ENCODE measurements at regions not wholly inside any gene's neighbourhood (a gene's known extent, or its start where the extent isn't known, plus 50 kb on each side); places are given as distances from the start of the nearest gene placed in this dataset.

DNA sequence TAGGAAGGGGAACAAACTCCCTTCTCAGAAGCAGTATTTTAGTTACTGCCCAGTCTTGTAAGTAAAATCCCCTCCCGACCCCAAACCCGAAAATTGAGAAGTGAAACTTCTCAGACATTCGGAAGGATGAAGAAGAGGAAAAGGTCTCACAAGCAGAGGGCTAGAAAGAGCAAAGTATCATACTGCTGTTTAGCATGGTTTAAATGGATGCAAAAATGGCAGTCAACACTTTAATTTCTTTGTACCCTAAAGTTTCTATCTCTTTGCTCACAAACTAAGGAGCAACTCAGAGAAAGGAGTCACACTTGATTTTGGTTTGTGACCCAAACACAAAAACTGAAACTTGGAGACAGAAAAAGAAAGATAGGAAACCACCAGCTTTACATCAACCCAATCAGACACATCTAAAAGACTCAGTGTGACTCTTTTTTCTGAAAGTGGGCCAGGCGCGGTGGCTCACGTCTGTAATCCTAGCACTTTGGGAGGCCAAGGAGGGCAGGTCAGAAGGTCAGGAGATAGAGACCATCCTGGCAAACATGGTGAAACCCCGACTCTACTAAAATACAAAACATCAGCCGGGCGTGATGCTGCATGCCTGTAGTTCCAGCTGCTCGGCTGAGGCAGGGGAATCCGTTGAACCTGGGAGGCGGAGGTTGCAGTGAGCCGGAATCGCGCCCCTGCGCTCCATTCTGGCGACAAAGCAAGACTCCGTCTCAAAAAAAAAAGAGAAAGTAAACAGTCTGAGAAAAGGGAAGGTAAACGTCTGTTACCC lies 63.2 kb upstream of the ATP11B start:
- Histone ChIP-seq H3K4me3 (ENCODE audit: low read depth, low read length) (no peak overlapping the region), H3K27me3 (replicated peaks; ENCODE audit: control insufficient read depth, insufficient read depth, low read length) (no peaks in the 10 kb centered on the region), H3K36me3 (ENCODE audit: control insufficient read depth, insufficient read depth, low read length) (no peaks in the 10 kb centered on the region), H3K9me3 (no peaks in the 10 kb centered on the region), H3K4me1 (peaks cover 16% of the 10 kb centered on the region)
- intact Hi-C loops (cut with micrococcal nuclease; ENCODE audit: unreplicated experiment), result no loop called here
- TF ChIP-seq CTCF (IDR thresholded peaks at IDR 0.05; ENCODE audit: insufficient read depth in 1 of 2, low read depth in 1 of 2, low read length in 1 of 2, severe bottlenecking in 1 of 2, unreplicated experiment in 1 of 2), result no peak
- Mint-ChIP-seq H3K4me3 (ENCODE audit: unreplicated experiment) (no peak overlapping the region), H3K4me1 (ENCODE audit: low read depth, unreplicated experiment) (peaks cover 22% of the 10 kb centered on the region), H3K27ac (ENCODE audit: unreplicated experiment) (no peak overlapping the region), H3K27me3 (ENCODE audit: insufficient read depth, unreplicated experiment) (no peaks in the 10 kb centered on the region), H3K9me3 (ENCODE audit: unreplicated experiment) (no peaks in the 10 kb centered on the region), H3K36me3 (ENCODE audit: insufficient read depth, unreplicated experiment) (no peaks in the 10 kb centered on the region)
- CTCF ChIA-PET, result interaction anchor here (0.7 kb wide), 1 partner anchor 38 kb away, joined by 3 read pairs; no protein-coding TSS in a partner anchor
- POLR2A ChIA-PET, result no interaction called here
- no TSS peak for BruUV-seq (replicated peaks)
- DNase-seq, result no peak

DNA sequence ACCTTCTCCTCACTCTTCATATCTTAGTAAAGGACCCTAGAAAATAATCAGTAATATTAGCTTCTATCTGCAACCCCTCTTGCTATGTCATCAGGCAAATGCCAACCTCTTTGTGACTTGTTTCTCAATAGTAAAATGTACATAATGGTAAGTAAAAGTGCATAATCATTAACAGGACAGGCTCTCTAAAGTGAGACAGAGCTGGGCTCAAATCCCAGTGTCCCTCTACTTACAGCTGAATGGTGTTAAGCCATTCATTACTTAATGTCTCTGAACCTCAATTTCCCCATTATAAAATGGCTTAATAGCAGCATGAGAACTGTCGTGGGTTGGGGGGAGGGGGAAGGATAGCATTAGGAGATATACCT lies 62.6 kb upstream of the ATP11B start:
- H3K27ac Mint-ChIP-seq (ENCODE audit: unreplicated experiment), result no peak overlapping the region
- Histone ChIP-seq H3K4me1 (peaks cover 13% of the 10 kb centered on the region), H3K4me3 (ENCODE audit: low read depth, low read length) (no peak overlapping the region), H3K36me3 (ENCODE audit: control insufficient read depth, insufficient read depth, low read length) (no peaks in the 10 kb centered on the region), H3K9me3 (no peaks in the 10 kb centered on the region), H3K27me3 (replicated peaks; ENCODE audit: control insufficient read depth, insufficient read depth, low read length) (no peaks in the 10 kb centered on the region)
- intact Hi-C loops (cut with micrococcal nuclease; ENCODE audit: unreplicated experiment), result no loop called here
- no peaks in the 10 kb centered on the region for H3K9me3 Mint-ChIP-seq (ENCODE audit: unreplicated experiment)
- ChIA-PET CTCF (no interaction called here), POLR2A (no interaction called here)
- no peaks in the 10 kb centered on the region for H3K36me3 Mint-ChIP-seq (ENCODE audit: insufficient read depth, unreplicated experiment)
- no TSS peak for BruUV-seq (replicated peaks)
- TF ChIP-seq CTCF (IDR thresholded peaks at IDR 0.05; ENCODE audit: insufficient read depth in 1 of 2, low read depth in 1 of 2, low read length in 1 of 2, severe bottlenecking in 1 of 2, unreplicated experiment in 1 of 2), result no peak
- H3K4me3 Mint-ChIP-seq (ENCODE audit: unreplicated experiment), result no peak overlapping the region
- H3K27me3 Mint-ChIP-seq (ENCODE audit: insufficient read depth, unreplicated experiment), result no peaks in the 10 kb centered on the region
- no peak for DNase-seq
- H3K4me1 Mint-ChIP-seq (ENCODE audit: low read depth, unreplicated experiment), result peaks cover 18% of the 10 kb centered on the region

DNA sequence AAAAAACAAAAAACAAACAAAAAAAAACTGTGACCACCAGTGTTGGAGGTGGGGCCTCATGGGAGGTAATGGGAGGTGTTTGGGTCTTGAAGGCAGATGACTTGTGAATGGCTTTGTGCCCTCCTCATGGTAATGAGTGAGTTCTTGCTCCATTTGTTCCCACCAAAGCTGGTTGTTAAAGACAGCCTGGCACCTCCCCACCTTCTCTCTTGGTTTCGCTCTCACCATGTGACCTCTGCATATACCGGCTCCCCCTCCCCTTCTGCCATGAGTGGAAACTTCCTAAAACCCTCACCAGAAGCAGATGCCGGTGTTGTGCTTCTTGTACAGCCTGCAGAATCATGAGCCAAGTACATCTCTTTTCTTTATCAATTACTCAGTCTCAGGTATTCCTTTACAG lies 61.5 kb upstream of the ATP11B start:
- CTCF ChIA-PET, result no interaction called here

More for the DNA sequence above, 61.5 kb upstream of the ATP11B start:
- no peak for TF ChIP-seq CTCF (IDR thresholded peaks at IDR 0.05; ENCODE audit: insufficient read depth in 1 of 2, low read depth in 1 of 2, low read length in 1 of 2, severe bottlenecking in 1 of 2, unreplicated experiment in 1 of 2)
- Mint-ChIP-seq H3K36me3 (ENCODE audit: insufficient read depth, unreplicated experiment) (no peaks in the 10 kb centered on the region), H3K27me3 (ENCODE audit: insufficient read depth, unreplicated experiment) (no peaks in the 10 kb centered on the region), H3K4me3 (ENCODE audit: unreplicated experiment) (no peak overlapping the region), H3K4me1 (ENCODE audit: low read depth, unreplicated experiment) (peaks cover 10% of the 10 kb centered on the region), H3K9me3 (ENCODE audit: unreplicated experiment) (no peaks in the 10 kb centered on the region), H3K27ac (ENCODE audit: unreplicated experiment) (no peak overlapping the region)
- Histone ChIP-seq H3K9me3 (no peaks in the 10 kb centered on the region), H3K27me3 (replicated peaks; ENCODE audit: control insufficient read depth, insufficient read depth, low read length) (no peaks in the 10 kb centered on the region), H3K36me3 (ENCODE audit: control insufficient read depth, insufficient read depth, low read length) (no peaks in the 10 kb centered on the region), H3K4me3 (ENCODE audit: low read depth, low read length) (no peak overlapping the region), H3K4me1 (peaks cover 3% of the 10 kb centered on the region)
- POLR2A ChIA-PET, result no interaction called here
- intact Hi-C loops (cut with micrococcal nuclease; ENCODE audit: unreplicated experiment), result no loop called here
- BruUV-seq (replicated peaks), result no TSS peak
- no peak for DNase-seq
